AML-193 (cell line): ENCODE measurements at regions not wholly inside any gene's neighbourhood (a gene's known extent, or its start where the extent isn't known, plus 50 kb on each side); places are given as distances from the start of the nearest gene placed in this dataset.
"Not testable (repeated sequence)": the region's sequence is repeated elsewhere in the genome, so short reads cannot be mapped to it uniquely, and the experiment has no call there.

ENCODE experiments used
- DNase-seq, 2 experiments: peaks; one replicate each; lab custom pipeline; 2025; lab: John Stamatoyannopoulos, UW

DNA sequence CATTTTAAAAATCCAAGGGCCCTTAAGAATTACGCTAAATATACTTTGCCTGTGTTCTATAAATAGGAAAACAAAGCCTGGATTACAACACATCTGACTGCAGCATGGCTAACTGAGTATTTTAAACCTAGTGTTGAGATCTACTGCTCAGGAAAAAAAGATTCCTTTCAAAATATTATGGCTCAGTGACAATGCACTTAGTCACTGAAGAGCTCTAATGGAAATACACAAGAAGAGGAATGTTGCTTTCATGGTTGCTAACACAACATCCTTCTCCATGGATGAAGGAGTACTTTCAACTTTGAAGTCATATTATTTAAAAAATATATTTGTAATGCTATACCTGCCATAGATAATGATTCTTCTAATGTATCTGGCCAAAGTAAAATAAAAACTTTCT, 248.3 kb upstream of the NEGR1 start:
- no peak for DNase-seq

DNA sequence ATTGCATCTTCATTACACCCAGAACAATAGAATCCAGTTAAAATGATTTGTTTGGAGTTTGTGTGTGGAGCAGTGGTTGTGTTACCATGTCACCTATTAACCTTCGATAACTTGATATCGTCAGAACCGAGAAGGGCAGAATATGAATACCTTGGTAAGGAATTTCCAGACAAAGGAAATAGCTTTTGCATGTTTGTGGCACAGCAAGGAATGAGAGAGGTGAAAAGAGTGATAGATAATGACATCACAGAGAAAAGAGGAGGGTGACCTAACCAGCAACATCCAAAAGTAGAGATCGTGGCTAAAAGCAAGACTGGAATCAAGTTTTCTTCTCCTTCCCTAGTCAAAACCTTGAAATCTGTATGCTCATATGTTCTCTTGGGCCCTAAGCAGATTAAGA, 244.6 kb upstream of the NEGR1 start:
- no peak for DNase-seq

DNA sequence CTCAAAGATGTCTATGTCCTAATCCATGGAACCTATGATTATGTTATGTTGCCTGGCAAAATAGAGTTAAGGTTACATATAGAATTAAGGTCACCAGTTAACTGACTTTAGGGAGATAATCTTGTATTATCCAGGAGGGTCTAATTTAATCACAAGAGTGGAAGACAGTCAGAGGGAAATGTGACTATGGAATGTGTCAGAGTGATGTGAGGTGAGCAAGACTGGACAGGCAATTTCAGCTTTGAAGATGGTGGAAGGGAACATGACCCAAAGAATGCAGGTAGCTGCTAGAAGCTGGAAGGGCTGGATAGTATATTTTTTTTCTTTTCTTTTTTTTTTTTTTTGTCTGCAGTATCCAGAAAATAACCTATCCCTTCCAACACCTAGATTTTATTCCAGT, 241.7 kb upstream of the NEGR1 start:
- no peak for DNase-seq

DNA sequence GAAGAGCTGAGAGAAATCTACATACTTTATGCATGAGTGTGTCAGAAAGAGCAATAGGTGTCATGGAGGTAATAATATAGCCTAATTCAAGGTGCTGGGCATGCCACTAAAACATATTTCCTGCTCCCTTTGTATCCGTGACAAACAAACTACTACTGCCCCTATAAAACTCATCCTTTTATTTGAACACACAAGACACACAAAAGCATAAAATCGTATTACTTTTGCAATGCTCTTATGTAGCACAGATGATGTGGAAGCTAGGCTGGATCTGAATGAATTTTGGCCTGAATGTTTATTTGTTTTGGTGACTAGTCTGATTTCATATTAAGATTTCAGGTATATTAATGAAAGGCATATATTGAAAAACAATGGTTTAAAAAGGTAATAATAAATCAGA, 239.3 kb upstream of the NEGR1 start:
- DNase-seq = no peak

DNA sequence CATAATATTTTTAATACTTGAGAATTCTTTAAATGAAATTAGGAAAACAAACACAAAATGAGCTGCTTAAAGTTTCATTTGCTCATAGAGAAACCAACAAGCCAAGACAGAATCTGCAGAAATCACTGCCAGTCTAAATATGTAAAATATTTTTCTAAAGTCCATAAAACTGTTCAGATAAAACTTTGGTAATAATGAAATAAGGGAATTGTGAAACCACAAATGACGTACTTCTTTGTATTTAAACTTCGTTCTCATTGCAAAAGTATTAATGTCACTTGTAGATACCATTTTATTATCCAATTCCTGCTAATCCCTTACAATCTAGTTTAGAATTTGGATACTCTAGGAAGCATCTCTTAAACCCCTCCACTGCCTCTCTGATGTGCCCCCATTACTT, 234.5 kb upstream of the NEGR1 start:
- DNase-seq = no peak

DNA sequence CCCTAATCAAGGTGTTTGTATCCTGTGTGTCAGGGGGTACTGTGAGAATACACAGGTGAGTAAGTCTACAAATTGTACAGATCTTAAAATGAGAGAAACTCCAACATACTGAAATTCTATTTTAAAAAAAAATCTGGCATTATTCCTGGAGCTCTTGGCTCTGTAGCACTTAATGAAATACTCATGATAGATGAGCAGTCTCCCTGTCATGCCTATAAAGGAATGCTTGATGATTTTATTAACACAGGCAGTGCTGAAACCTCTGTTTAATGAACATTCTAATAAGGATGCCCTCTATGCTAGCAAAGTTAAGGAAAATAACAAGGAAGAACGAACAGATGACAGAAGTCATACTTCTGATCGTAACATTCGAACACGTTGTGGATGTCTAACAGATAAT, 233.9 kb upstream of the NEGR1 start:
- DNase-seq = no peak

DNA sequence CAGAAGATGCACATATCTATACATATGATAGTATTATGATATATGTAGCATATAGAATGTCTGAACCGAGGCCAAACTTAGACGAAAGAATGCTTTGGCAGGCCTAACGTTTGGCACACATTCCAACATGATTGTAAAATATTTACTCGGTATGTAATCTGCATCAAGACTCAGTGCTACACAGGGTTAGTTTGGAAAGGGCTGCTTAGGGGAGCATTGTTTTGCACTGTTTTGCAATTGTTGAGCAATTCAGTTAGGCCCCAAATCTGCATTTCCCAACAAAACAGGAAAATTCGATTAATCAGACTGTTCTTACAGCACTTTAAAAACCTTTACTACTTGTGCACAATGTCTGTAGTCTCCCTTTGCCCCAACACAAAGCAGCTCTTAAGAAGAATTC, 216.0 kb upstream of the NEGR1 start:
- peak; percentile 15 to 31 for DNase-seq

DNA sequence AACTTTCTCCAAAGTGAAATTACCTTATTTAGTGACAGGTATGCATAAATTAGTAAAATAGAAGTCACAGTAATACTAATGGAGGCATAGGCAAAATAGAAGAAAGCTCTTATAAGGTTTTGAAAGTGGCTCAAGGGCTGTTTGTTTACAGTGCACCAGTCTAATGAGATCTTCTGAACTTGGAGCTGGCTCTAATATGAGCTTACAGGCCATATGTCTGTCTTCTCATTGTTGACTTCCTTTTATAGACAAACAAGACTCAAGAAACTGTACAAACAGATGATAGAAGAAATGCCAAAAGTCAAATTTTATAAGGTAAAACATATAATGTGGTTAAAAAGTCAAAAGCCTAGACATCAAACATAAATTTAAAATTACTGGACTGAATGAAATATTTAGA, 207.5 kb upstream of the NEGR1 start:
- no peak for DNase-seq

DNA sequence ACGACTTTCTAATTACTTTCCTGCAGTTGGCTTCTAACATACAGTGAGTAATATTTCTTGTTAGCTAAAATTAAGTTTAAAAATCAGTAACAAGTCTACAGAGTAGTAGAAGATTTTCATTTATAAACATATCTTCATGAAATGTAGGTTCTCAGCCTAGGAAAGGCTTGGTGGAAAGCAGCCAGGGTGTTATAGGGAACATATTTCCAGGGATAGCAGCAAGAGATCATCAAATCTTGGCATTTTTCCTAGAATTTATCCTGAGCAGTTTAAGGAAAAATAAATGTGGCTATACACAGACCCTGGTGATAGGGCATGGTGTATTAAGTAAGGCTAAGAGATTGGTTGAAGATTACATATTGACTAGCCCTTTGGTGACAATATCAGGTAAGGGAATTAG, 203.5 kb upstream of the NEGR1 start:
- no peak for DNase-seq

DNA sequence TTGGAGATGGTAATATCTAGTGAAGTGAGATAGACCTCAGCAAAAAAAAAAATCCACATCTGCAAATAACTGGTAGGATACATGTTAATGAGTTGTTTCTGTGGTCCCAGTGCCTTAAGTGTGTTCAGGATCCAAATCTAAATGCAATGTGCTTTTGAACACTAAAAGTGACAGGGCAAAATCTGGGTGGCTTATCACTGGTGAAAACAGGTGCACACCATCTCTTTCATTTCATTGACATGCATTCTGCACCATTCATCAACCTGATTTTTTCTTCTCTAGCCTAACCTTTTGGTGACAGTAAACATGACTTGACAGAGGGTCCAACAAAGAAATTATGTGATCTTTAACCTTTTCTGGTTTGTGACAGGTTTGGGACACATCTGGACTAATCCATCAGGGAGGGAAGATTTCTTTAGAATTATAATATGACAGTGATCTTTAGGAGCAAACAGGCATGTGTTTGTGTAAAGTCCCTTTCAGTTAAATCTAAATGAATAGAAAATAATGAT, 201.6 kb upstream of the NEGR1 start:
- no peak for DNase-seq

DNA sequence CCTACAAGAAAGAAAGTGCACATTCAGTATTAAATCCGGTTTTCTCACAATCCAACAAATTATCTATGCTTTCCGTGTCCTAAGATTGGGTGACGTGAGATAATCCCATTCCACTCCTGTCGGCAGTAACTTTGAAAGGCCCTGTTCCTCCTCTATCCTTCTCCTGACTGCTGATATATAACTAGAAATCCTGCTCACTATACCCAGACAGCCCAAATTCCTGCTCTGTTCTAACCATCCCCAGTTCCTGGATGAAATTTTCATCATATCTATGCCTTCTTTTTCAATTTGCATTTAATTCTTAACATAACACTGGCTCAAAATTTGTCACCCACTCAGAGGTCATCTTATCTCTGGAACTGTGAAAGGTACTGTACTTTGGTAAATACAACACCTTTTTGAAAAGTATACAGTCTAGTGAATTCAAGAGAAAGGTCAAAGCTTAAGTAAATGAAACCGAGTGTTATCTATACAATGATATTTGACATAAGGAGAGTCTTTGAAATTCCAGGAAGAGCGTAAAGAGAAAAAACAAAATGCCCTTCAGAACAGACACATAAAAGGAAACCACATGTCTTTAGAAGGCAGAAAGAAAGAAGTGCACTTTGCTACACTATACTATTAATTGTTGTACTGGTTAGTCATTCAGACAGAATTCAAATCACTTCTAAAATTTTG, 200.5 kb upstream of the NEGR1 start:
- no peak for DNase-seq

DNA sequence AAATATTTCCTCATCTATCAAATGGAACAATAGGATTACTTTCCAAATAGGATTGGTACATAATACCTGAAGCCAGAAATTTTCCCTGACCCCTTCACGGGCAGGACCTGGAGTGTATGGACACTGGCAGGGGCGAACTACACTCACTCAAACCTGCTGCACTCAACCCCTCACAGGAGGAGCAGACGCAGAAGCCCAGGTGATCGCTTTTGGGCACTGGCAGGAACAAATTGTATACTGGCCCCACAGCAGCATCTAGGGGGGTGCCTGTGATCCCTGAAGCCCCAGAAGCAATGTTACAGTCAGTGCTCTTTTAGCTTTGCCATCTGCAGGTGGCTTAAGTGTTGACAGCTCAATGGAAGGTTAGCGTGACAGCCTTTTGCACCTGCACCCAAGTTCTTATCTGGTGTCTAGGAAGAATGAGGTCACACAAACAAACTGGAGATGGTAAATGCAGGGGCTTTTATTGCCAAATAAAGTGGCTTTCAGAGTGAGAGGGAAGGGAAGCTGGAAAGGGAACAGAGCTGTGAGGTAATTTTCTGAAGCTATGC, 199.2 kb upstream of the NEGR1 start:
- no peak for DNase-seq

DNA sequence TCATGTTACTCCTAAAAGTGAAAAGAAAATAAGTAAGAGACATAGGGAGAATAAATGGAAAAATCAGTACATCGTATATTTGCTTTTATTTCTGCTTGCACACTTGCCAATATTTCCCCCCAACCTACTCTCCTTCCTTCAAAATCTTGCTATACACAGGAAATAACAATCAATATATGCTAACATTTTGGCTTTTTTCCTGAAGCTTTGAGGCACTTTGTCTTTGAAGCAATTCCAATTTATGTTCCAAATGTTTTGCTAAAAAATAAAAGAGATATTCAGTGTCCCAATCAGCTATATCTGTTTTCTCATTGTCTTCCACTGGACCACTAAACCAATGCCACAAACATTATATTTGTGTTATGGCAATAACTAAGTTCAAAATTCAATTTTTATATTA, 184.0 kb upstream of the NEGR1 start:
- DNase-seq = no peak

DNA sequence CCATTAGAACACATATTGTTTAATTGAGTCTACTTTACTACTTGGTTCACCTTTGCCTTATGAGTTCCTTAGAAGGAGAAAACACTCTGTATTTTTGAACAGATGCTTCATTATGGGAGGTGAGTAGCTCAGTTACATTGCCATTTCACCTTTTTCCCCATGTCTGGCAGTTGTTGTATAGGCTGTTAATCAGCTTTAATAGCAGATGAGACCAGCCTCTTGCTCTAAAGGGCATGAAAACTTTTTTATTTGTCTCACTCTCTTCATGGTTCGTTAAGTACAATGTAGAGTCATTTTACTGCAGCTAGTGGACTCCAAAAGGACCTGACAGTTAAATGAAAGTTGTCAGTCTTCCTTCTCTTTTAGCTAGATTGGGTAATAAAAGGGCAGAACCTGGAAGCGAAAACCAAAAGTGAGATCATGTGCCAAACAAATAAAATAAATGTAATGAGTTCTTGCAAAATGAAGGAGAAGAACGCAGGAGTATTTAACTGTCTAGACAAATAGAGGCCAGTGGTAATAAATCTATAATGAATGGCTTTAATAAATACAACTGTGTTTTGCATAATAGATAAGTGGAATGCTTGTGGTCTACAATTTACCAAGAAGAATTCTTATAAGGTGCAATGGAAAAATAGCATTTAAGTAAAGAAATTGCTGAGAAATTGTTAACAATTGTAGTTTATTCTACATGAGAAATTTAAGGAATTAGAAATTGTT, 180.0 kb upstream of the NEGR1 start:
- DNase-seq = no peak

DNA sequence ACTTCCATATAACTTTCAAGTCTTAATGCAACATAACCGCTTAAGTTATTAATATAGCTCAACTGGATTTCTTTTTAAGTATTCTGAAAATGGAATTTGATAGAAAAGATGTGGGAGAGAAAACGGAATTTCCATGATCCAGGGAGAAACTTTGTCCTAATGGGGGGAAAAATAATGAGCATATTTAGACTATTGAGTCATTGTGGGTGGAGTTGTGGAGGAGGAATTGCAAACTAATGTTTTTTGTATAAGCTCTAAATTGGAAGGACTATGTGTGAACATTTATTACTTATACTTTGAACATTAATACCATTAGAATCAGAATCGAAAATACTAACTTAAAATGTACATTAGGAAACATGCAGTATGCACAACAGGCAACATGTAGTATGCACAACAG, 159.9 kb upstream of the NEGR1 start:
- no peak for DNase-seq

DNA sequence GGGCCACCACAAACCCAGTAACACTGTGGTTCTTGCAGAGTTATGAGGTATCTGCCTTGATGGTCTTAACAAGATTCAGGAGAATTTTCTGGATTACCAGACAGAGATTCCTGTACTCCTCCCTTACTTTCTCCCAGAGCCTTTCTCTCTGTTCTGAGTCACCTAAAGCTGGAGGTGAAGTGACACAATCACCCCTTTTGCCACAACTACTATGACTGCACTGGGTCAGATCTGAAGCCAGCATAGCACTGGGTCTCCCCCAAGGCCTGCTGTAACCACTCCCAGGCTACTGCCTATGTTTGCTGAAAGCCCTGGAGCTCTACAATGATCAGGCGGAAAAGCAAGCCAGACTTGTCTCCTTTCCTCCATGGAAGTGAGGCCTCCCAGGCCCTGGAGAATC, 156.7 kb upstream of the NEGR1 start:
- DNase-seq = no peak

DNA sequence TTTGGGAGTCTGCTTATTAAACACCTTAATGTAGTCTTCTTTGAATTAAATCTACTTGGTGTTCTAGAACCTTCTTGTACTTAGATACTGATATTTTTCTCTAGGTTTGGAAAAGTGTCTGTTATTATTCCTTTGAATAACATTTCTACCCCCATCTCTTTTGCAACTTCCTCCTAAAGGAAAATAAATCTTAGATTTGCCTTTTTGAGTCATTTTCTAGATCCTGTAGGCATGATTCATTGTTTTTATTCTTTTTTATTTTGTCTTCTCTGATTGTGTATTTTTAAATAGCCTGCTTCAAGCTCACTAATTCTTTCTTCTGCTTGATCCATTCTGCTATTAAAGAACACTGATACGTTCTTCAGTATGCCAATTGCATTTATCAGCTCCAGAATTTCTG, 155.9 kb upstream of the NEGR1 start:
- no peak for DNase-seq

DNA sequence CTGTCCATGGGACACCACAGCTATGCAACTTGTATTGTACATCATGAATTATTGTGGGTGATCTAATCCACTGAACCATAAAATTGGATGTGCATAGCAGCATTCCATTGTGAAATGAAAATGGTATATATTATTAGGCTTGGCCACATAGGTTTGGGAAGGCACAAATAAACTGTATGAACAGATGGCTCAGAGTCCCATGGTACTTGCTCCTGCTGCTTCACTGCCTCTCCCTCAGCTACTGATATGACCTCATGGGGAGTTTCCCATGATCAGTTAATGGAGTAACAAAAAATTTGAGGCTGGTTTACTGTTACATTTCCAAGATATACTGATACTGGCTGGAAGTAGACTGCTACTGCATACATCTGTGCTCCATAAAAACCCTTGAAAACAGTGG, 152.7 kb upstream of the NEGR1 start:
- DNase-seq = no peak

DNA sequence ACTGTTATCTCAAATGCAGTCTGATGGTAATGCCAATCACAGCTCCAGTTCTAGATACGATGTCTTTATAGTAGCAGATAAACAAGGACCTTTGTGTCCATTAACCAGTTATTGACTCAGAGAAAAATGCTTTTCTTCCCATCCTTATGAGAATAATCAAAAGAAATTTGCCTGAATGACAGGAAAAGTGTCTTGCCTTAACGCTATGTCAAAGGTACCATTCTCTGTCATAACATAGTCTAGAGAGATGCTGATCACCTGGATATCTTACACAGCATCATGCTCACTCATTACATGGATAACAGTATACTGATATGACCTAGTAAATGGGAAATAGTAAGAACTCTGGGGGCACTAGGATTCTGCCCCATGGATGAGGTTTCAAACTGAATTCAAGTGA, 151.7 kb upstream of the NEGR1 start:
- no peak for DNase-seq

DNA sequence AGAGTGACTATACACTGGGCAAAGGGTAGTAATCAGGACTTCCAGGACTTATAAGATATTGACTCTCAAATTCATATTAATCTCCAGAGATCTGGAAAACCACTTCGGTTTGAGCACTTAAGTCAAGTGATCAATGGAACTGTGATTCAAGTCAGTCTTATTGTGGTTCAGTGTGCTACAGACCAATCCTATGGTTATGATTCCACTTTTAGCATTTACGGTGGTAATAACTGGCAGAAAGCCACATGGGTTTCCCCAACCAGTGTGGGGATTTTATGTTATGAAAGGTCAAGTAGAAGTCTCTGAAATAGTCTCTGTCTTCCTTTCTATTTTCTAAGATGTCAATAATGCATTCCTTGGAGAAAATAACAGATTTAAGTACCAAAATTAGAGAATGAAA, 151.3 kb upstream of the NEGR1 start:
- no peak for DNase-seq

DNA sequence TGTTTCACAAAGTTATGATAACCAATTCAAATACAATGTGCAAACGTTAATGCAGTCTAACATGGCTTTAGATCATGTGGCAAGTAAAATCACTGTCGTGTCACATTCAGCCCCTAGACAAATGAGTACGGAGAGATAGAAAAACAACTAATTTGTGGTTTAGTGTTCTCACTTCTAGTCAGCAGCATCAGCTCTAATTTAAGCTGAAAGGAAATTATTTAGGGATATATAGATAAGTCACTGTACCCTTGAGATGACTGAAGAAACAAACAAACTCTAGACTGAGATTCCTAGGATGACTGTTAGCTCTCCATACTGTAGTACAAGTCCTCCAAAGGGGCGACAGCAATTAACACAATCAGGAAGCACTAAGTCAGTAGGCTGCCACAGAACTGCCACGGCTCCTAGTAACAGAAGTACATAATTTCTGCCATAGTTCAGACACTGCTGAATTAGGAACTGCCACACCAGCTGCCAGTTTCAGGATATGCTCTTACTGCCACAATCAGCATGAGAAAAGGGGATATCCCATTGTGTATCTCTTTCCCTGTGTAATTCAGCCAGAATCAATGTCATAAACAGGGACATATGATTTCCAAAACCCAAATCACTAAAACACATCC, 150.4 kb upstream of the NEGR1 start:
- DNase-seq = no peak

DNA sequence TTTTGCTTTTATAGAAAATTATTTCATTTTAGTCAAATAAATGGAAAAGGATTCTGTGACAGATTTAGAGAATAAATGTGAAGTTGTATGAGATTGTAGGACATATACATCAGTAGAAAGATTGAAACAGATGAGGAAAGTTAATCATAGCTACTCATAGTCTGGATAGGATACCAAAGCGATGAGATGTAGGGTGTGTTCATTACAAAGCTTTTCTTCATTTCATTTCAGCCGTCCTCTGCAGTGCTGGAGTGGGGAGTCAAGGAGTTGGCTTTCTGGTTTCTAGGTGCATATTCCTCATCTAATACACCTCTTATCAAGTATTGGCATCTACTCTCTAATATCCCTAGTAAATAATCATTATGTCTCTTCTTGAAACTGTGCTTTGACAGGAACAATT, 149.5 kb upstream of the NEGR1 start:
- DNase-seq = no peak

DNA sequence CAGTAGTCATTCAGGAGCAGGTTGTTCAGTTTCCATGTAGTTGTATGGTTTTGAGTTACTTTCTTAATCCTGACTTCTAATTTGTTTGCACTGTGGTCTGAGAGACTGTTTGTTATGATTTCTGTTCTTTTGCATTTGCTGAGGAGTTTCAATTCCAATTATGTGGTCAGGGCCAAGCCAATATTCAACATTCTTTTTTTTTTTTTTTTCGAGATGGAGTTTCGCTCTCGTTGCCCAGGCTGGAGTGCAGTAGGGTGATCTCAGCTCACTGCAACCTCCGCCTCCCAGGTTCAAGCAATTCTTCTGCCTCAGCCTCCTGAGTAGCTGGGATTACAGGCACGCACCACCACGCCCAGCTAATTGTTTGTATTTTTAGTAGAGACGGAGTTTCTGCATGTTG, 145.9 kb upstream of the NEGR1 start:
- DNase-seq = not testable (repeated sequence)
